Activated CD4-positive, CD25-positive, alpha-beta regulatory T cell treated with anti-CD3 and anti-CD28 coated beads, Interleukin-2, amount 50 U/mL, for 24 hours (primary cell): ENCODE measurements at regions not wholly inside any gene's neighbourhood (a gene's known extent, or its start where the extent isn't known, plus 50 kb on each side); places are given as distances from the start of the nearest gene placed in this dataset.
A peak's percentile ranks its signal among the peaks of the same experiment; 100 is the strongest.

Source experiments
- ATAC-seq, 2 donors: fragments of 150-1000 bp; cut with Tn5 transposase; one replicate each; pipeline ENCODE4 v1.10.0; 2021; ENCODE audit warnings: mild to moderate bottlenecking in 1 of 2, moderate library complexity in 1 of 2

GRCh38 chr3:31392568-31392967 is 140.2 kb upstream of the STT3B start:
- ATAC-seq = no peak

DNA sequence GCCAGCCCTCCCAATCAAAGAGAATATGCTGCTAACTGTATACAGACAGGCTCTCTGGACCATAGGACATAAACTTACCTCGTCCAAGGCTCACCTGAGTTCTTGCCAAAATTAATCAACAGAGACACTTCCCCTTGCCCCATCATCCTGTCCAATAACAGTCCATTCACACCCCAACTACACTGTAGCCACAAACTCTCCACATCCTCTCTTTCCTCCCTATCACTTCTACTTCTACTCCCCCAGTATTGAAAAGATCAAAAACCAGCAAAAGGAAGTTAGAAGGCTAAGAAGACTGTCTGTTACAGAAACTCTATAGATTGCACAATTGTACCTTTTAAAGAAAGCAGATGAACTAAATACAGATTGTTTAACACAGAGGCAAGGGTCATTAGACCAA is 133.5 kb upstream of the STT3B start:
- ATAC-seq = no peak

DNA sequence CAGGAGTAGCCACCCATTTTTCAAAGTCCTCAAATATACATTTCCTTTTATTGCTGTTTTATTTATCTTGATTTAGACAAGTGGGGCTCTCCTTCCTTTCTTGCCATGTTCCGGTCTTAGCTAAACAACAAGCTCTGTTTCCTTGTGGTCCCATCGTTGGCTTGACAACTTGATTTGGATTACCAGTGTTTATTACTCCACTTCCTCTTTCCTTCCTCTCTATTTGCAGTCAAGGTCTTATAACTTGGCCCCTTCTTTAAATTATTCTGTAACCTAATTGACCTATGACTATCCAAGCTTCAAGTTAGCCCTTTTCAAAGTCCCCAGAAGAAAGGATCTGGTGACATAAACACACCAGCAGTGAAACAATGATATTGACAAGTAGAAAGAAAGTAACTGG is 130.6 kb upstream of the STT3B start:
- ATAC-seq = no peak

DNA sequence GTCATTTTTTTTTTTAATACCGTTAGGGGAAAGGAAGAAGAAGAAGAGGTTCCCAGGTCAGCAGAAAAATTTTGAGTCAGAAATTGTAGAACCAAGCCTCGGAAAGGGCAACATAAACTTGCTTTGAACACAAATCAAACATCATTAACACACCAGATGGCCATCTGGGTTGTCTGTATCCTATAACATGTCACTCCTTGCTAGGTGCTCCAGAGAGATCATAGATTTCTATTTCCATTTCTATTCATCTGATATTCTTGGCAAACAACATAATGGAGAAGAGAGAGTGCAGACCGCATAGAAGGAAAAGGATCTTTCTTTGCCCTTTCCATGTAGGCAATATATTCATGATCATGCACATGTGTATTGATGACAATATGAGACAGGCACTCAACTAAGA is 129.5 kb upstream of the STT3B start:
- ATAC-seq = no peak

GRCh38 chr3:31404871-31405270 is 127.9 kb upstream of the STT3B start:
- no peak for ATAC-seq

- ATAC-seq = no peak
These were observed 127.2 kb upstream of the STT3B start for GRCh38 chr3:31405515-31405914.

- ATAC-seq = no peak
These were observed 125.8 kb upstream of the STT3B start for GRCh38 chr3:31406896-31407295.

DNA sequence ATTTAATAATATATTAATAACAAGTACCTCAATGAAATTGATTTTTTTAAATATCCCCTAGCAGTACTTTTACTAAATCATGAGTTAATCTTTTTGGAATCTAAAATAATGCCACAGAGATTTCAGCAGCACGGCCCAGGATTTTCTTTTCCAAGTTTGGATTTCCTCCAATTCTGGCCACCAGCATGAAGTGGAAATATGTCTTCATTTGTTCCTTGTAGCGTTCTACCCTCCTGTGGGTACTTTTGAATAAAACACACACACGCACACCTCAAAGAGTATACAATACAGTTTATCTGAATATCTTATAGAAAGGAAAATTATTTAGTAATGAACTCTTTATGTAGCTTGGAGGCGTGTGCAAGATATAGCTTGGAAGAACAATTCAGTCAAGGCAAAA is 125.1 kb upstream of the STT3B start:
- no peak for ATAC-seq

GRCh38 chr3:31408720-31409119 is 124.0 kb upstream of the STT3B start:
- ATAC-seq = no peak

DNA sequence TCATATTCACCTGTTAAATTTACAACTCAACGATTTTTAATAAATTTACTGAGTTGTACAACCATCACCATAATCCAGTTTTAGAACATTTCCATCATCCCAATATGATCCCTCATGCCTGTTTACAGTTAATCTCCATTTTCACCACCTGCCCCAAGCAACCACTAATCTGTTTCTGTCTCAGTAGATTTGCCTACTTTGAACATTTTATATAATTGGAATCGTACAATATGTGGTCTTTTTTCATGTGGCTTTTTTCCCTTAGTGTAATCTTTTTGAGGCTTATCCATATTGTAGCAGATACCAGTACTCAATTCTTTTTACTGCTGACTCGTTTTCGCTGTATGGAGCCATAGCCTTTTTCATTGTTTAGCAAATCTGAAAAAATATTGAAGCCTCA is 123.3 kb upstream of the STT3B start:
- no peak for ATAC-seq

DNA sequence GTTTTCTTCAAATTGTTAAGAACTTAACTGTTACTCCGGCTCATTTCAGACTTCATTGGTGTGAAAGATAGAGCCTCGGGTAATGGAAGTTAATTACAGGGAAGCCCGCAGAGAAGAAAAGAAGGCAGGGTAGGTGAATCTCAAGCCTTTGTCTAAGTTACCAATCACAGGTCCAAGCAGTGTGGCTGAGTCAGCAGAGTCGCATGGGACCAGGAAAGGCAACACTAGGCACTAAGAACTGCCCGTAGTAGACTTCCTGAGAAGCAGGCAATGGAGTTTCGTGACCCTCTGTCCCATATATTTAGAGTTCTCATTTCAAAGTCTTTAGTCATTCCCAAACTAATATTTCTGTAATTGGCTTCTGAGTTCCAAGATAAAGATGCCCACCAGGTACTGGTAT is 122.9 kb upstream of the STT3B start:
- no peak for ATAC-seq

GRCh38 chr3:31410411-31410810 is 122.3 kb upstream of the STT3B start:
- ATAC-seq = no peak

GRCh38 chr3:31412832-31413231 is 119.9 kb upstream of the STT3B start:
- no peak for ATAC-seq

- ATAC-seq = no peak
These were observed 119.2 kb upstream of the STT3B start for GRCh38 chr3:31413515-31413914.

DNA sequence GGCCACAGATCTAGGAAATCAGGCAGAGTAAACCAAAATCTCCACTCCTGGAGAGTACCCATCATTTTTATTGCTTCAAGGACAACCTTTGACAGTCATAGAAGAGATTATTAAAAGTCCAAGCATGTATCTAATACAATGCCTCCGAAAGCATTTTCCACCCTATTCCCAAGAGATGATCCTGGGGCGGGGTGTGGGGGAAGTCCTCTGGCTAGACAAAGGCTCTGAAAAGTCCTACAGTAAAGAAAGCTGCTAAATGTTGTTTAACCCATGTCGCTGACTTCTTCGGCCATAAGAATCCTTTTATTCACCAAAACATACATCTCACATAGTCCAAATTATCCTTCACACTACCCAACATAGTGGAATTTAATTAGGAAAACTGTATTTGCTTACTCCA is 115.7 kb upstream of the STT3B start:
- ATAC-seq = no peak

DNA sequence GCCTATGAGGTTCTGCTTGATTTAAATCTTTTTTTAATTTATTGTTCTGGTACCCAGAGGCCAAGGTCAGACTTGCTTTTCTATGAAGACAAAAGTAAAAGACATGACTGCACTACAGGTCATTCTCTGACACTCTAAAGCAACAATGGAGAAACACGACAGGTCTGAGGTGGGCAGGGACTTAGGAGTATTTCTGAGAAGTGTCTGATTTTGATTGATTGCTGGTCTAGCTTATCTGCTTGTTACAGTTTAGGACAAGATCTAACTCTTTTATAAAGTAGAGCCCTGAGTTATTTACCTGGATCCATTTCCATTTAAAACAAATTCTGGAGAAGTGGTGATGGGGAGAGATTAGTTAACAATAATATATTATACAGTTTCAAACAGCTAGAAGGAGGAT is 115.2 kb upstream of the STT3B start:
- no peak for ATAC-seq

DNA sequence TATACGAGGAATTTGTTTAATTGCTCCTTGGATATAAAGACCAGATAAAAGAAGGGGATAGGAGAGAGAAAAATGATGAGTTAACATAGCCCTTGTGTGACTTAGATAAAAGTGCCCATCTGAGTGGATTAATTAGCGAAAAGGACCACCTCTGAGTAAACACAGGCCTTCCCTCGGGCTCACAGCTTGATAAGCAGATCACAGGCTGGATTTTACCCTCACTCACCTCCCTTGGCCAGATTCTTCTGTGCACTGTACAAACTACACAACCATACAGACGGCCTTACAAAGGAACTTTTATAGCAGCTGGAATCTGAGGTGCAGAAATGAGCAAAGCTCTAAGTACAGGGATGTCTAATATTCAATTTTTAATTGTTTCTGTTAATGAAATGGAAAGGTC is 112.4 kb upstream of the STT3B start:
- ATAC-seq = no peak

DNA sequence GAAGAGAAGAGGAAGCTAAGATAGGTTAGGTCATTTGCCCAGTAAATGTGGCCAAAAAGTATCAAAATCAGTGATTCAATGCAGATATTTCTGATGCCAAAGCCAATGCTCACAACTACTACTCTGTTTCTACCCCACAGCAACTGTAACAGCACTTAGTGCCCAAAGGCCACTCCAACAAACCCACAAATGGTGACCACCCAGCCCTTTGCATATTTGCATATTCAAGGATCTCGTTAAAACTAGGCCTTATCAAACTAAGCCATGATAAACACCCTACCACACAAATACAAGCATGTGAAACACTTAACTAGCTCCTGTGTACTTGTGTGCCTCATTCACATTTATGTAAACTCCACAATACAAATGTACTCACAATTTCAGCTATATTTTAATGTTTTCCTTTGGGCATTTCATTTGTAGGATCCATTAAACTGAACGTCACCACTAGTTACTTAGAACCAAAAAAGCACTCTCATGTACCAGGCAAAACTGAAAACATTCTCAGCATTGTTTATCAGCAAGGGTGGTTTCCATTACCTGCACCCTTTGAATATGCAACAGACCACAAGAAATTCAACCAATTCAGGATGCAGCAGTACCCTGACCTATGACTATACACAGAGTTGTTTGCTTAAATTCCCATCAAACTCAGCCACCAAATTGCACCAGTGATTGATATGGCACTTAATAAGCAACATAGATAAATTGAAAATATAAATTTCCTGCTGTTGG is 111.2 kb upstream of the STT3B start:
- peak in 1 of 2 donors; percentile 44 for ATAC-seq

GRCh38 chr3:31422237-31422636 is 110.5 kb upstream of the STT3B start:
- ATAC-seq = no peak

- ATAC-seq = no peak
These were observed 109.2 kb upstream of the STT3B start for GRCh38 chr3:31423482-31423881.

- ATAC-seq = no peak
These were observed 107.3 kb upstream of the STT3B start for GRCh38 chr3:31425401-31425800.

DNA sequence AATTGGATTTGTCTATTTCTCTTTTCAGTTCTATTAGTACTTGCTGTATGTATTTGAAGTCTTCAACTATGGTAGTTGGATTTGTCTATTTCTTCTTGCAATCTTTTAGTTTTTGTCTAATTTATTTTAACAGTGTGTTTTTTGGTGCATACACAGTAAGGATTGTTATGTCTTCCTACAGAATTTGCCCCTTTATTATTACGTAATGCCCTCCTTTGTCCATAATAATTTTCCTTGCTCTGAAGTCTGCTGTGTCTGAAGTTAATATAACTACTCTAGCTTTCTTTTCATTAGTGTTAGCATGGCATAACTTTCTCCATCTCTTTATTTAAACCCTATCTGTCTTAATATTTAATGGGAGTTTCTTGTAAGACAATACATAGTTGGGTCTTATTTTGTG is 105.1 kb upstream of the STT3B start:
- no peak for ATAC-seq

DNA sequence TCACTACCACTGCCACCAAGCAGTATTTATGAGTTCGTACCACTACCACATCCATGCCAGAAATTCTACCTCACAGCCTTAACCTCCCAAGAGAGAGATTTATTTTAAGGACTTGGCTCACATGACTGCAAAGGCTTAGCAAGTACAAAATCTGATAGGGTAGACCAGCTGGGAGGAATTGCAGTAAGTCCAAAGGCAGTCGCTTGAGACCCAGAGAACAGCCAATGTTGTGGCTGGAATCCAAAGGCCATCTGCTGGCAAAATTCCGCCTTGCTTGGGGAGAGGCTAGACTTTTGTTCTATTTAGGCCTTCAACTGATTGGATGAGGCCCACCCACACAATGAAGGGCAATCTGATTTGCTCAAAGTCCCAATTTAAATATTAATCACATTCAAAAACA is 101.4 kb upstream of the STT3B start:
- ATAC-seq = no peak

GRCh38 chr3:31432897-31433678 is 99.6 kb upstream of the STT3B start:
- no peak for ATAC-seq

GRCh38 chr3:31433679-31433992 is 99.1 kb upstream of the STT3B start:
- ATAC-seq = no peak
